ENCODE measurements at regions not wholly inside any gene's neighbourhood (a gene's known extent, or its start where the extent isn't known, plus 50 kb on each side); places are given as distances from the start of the nearest gene placed in this dataset.

- TF ChIP-seq CTCF (IDR thresholded peaks at IDR 0.05) = no peak
- TF ChIP-seq POLR2A (IDR thresholded peaks at IDR 0.05) = no peak
- no peak for TF ChIP-seq EP300 (IDR thresholded peaks at IDR 0.05)
Measured at GRCh38 chr3:34202975-34203374, 404.5 kb downstream of the PDCD6IP start.

Measured in tibial nerve (tissue), 4 donors.